BLaER1 treated with 17β-estradiol and CSF1 and Interleukin-3, amounts not matched to agents 10 nM and 100 nM (cell line): ENCODE measurements at regions not wholly inside any gene's neighbourhood (a gene's known extent, or its start where the extent isn't known, plus 50 kb on each side); places are given as distances from the start of the nearest gene placed in this dataset.

Experiments used
- H3K27ac ChIP-seq, 11 experiments: shearing (Covaris generic); formaldehyde crosslinking; 2 replicates each; pipeline ENCODE4 v1.8.1; 2022
- H3K27me3 ChIP-seq, 11 experiments: shearing (Covaris generic); formaldehyde crosslinking; 2 replicates each; pipeline ENCODE4 v1.8.1; 2022
- H3K36me3 ChIP-seq, 11 experiments: shearing (Covaris generic); formaldehyde crosslinking; 2 replicates each; pipeline ENCODE4 v1.8.1; 2022
- H3K4me1 ChIP-seq, 10 experiments: shearing (Covaris generic); formaldehyde crosslinking; 2 replicates each; pipeline ENCODE4 v1.8.1; 2022
- H3K4me2 ChIP-seq, 11 experiments: shearing (Covaris generic); formaldehyde crosslinking; 2 replicates each; pipeline ENCODE4 v1.8.1; 2022
- H3K4me3 ChIP-seq, 10 experiments: shearing (Covaris generic); formaldehyde crosslinking; 2 replicates each; pipeline ENCODE4 v1.8.1; 2022
- H3K9ac ChIP-seq, 11 experiments: shearing (Covaris generic); formaldehyde crosslinking; 2 replicates each; pipeline ENCODE4 v1.8.1; 2022
- H3K9me3 ChIP-seq, 11 experiments: shearing (Covaris generic); formaldehyde crosslinking; replicated peaks in 1 of 11; 2 replicates each; pipeline ENCODE4 v1.8.1; 2022
- H4K20me1 ChIP-seq, 11 experiments: shearing (Covaris generic); formaldehyde crosslinking; 2 replicates each; pipeline ENCODE4 v1.8.1; 2022
- Cebpa-rat ChIP-seq, 11 experiments: shearing (Covaris generic); IDR thresholded peaks; 2 replicates each; pipeline ENCODE4 v1.8.1; 2022

GRCh38 chr1:214997685-214998084 lies 84.9 kb upstream of the KCNK2 start:
- no peak for TF ChIP-seq Cebpa-rat (IDR thresholded peaks at IDR 0.05)
- H3K4me3 ChIP-seq: no peak overlapping the region
- no peaks in the 10 kb centered on the region for H3K27me3 ChIP-seq
- H3K36me3 ChIP-seq: no peaks in the 10 kb centered on the region
- no peak overlapping the region for H3K4me2 ChIP-seq
- no peaks in the 10 kb centered on the region for H3K9me3 ChIP-seq
- no peaks in the 10 kb centered on the region for H4K20me1 ChIP-seq
- H3K9ac ChIP-seq: no peak overlapping the region
- no peak overlapping the region for H3K27ac ChIP-seq
- peaks cover 0 to 7% (median 0%) of the 10 kb centered on the region in 10 experiments; a peak in 1 of 20 replicates for H3K4me1 ChIP-seq

GRCh38 chr1:215001419-215002021 lies 81.0 kb upstream of the KCNK2 start:
- no peaks in the 10 kb centered on the region for H3K36me3 ChIP-seq
- no peak for TF ChIP-seq Cebpa-rat (IDR thresholded peaks at IDR 0.05)
- no peak overlapping the region for H3K27ac ChIP-seq
- H3K4me2 ChIP-seq: no peak overlapping the region
- H3K4me3 ChIP-seq: no peak overlapping the region
- H3K27me3 ChIP-seq: no peaks in the 10 kb centered on the region
- no peak overlapping the region for H3K9ac ChIP-seq
- no peaks in the 10 kb centered on the region for H3K9me3 ChIP-seq
- H3K4me1 ChIP-seq: peaks cover 0 to 7% (median 0%) of the 10 kb centered on the region in 10 experiments; a peak in 1 of 20 replicates
- no peaks in the 10 kb centered on the region for H4K20me1 ChIP-seq

GRCh38 chr1:215002471-215002870 lies 80.1 kb upstream of the KCNK2 start:
- Histone ChIP-seq H3K9ac (no peak overlapping the region), H3K9me3 (no peaks in the 10 kb centered on the region), H3K4me3 (no peak overlapping the region), H3K27me3 (no peaks in the 10 kb centered on the region), H3K4me2 (no peak overlapping the region), H3K4me1 (peaks cover 0 to 7% (median 0%) of the 10 kb centered on the region in 10 experiments; a peak in 1 of 20 replicates), H3K27ac (no peak overlapping the region), H4K20me1 (no peaks in the 10 kb centered on the region), H3K36me3 (no peaks in the 10 kb centered on the region)
- TF ChIP-seq Cebpa-rat (IDR thresholded peaks at IDR 0.05): no peak

GRCh38 chr1:215003686-215004085 lies 78.9 kb upstream of the KCNK2 start:
- Histone ChIP-seq H3K4me2 (no peak overlapping the region), H3K36me3 (no peaks in the 10 kb centered on the region), H3K9me3 (no peaks in the 10 kb centered on the region), H3K9ac (no peak overlapping the region), H3K4me1 (peaks cover 0 to 7% (median 0%) of the 10 kb centered on the region in 10 experiments; a peak in 1 of 20 replicates), H4K20me1 (no peaks in the 10 kb centered on the region), H3K27ac (no peak overlapping the region), H3K4me3 (no peak overlapping the region), H3K27me3 (no peaks in the 10 kb centered on the region)
- TF ChIP-seq Cebpa-rat (IDR thresholded peaks at IDR 0.05): 0 out of 22 replicates have a peak, but pooled peaks of 2 of the 11 experiments have one; percentile 29 to 30

- Histone ChIP-seq H3K9me3 (no peaks in the 10 kb centered on the region), H3K36me3 (no peaks in the 10 kb centered on the region), H3K27me3 (no peaks in the 10 kb centered on the region), H3K4me3 (no peak overlapping the region), H3K4me1 (peaks cover 0 to 7% (median 0%) of the 10 kb centered on the region in 10 experiments; a peak in 1 of 20 replicates), H3K27ac (no peak overlapping the region), H3K9ac (no peak overlapping the region), H3K4me2 (no peak overlapping the region), H4K20me1 (no peaks in the 10 kb centered on the region)
- TF ChIP-seq Cebpa-rat (IDR thresholded peaks at IDR 0.05): no peak
Observed at GRCh38 chr1:215004121-215004827, 78.3 kb upstream of the KCNK2 start.

GRCh38 chr1:215005078-215005477 lies 77.5 kb upstream of the KCNK2 start:
- no peak overlapping the region for H3K4me2 ChIP-seq

GRCh38 chr1:215005656-215006345 lies 76.7 kb upstream of the KCNK2 start:
- no peaks in the 10 kb centered on the region for H4K20me1 ChIP-seq
- H3K27me3 ChIP-seq: no peaks in the 10 kb centered on the region
- H3K27ac ChIP-seq: no peak overlapping the region
- no peaks in the 10 kb centered on the region for H3K36me3 ChIP-seq
- H3K9me3 ChIP-seq: no peaks in the 10 kb centered on the region
- H3K4me1 ChIP-seq: peaks cover 0 to 7% (median 0%) of the 10 kb centered on the region in 10 experiments; a peak in 1 of 20 replicates
- TF ChIP-seq Cebpa-rat (IDR thresholded peaks at IDR 0.05): no peak
- H3K4me3 ChIP-seq: no peak overlapping the region
- H3K4me2 ChIP-seq: no peak overlapping the region
- no peak overlapping the region for H3K9ac ChIP-seq

More at GRCh38 chr1:215005078-215005477, 77.5 kb upstream of the KCNK2 start:
- H3K9me3 ChIP-seq: no peaks in the 10 kb centered on the region
- no peak overlapping the region for H3K27ac ChIP-seq
- H3K4me3 ChIP-seq: no peak overlapping the region
- no peaks in the 10 kb centered on the region for H3K27me3 ChIP-seq
- no peaks in the 10 kb centered on the region for H3K36me3 ChIP-seq
- H3K4me1 ChIP-seq: peaks cover 0 to 7% (median 0%) of the 10 kb centered on the region in 10 experiments; a peak in 1 of 20 replicates
- H4K20me1 ChIP-seq: no peaks in the 10 kb centered on the region
- no peak for TF ChIP-seq Cebpa-rat (IDR thresholded peaks at IDR 0.05)
- no peak overlapping the region for H3K9ac ChIP-seq

- Histone ChIP-seq H3K4me3 (no peak overlapping the region), H3K36me3 (no peaks in the 10 kb centered on the region), H3K27me3 (no peaks in the 10 kb centered on the region), H4K20me1 (no peaks in the 10 kb centered on the region), H3K27ac (no peak overlapping the region), H3K9ac (no peak overlapping the region), H3K4me1 (no peaks in the 10 kb centered on the region), H3K4me2 (no peak overlapping the region), H3K9me3 (no peaks in the 10 kb centered on the region)
- TF ChIP-seq Cebpa-rat (IDR thresholded peaks at IDR 0.05): no peak
Observed at GRCh38 chr1:215007880-215008279, 74.7 kb upstream of the KCNK2 start.

GRCh38 chr1:215018555-215018954 lies 64.0 kb upstream of the KCNK2 start:
- Histone ChIP-seq H4K20me1 (no peaks in the 10 kb centered on the region), H3K36me3 (no peaks in the 10 kb centered on the region), H3K27me3 (no peaks in the 10 kb centered on the region), H3K4me3 (no peak overlapping the region), H3K9ac (no peak overlapping the region), H3K9me3 (peaks cover 0 to 14% (median 3%) of the 10 kb centered on the region in 11 experiments; a peak in 5 of 22 replicates), H3K27ac (no peak overlapping the region), H3K4me2 (no peak overlapping the region), H3K4me1 (no peaks in the 10 kb centered on the region)
- TF ChIP-seq Cebpa-rat (IDR thresholded peaks at IDR 0.05): no peak
